ENCODE measurements at regions not wholly inside any gene's neighbourhood (a gene's known extent, or its start where the extent isn't known, plus 50 kb on each side); places are given as distances from the start of the nearest gene placed in this dataset.

- no peak for TF ChIP-seq CTCF (IDR thresholded peaks at IDR 0.05)
Measured at GRCh38 chr16:9014389-9014788, 50.7 kb upstream of the USP7 start.

GRCh38 chr16:9015489-9015888, 51.8 kb upstream of the USP7 start:
- TF ChIP-seq CTCF (IDR thresholded peaks at IDR 0.05), result no peak

- TF ChIP-seq CTCF (IDR thresholded peaks at IDR 0.05), result no peak
Measured at GRCh38 chr16:9016824-9017223, 53.1 kb upstream of the USP7 start.

GRCh38 chr16:9027070-9027799, 63.5 kb upstream of the USP7 start:
- no peak for TF ChIP-seq CTCF (IDR thresholded peaks at IDR 0.05)

GRCh38 chr16:9031107-9031506, 60.3 kb upstream of the HAPSTR1 start:
- TF ChIP-seq CTCF (IDR thresholded peaks at IDR 0.05), result no peak

GRCh38 chr16:9033125-9033830, 58.2 kb upstream of the HAPSTR1 start:
- TF ChIP-seq CTCF (IDR thresholded peaks at IDR 0.05), result peak; percentile 38; the same call in 1 of the 2 replicates

GRCh38 chr16:9034056-9034455, 57.4 kb upstream of the HAPSTR1 start:
- TF ChIP-seq CTCF (IDR thresholded peaks at IDR 0.05), result no peak
